ENCODE measurements at regions not wholly inside any gene's neighbourhood (a gene's known extent, or its start where the extent isn't known, plus 50 kb on each side); places are given as distances from the start of the nearest gene placed in this dataset.

- TF ChIP-seq POLR2A (IDR thresholded peaks at IDR 0.05) (no peak), CTCF (IDR thresholded peaks at IDR 0.05) (no peak)
- no peaks in the 10 kb centered on the region for H3K36me3 ChIP-seq
- WGBS, 4 donors, result 32 to 45% (median 40%) methylated on average over 2 of the region's 2 CpGs
- DNase-seq, result no peak
- no peak overlapping the region for H3K4me3 ChIP-seq
- H3K4me1 ChIP-seq, result no peaks in the 10 kb centered on the region
- no peak overlapping the region for H3K27ac ChIP-seq
- peaks cover 0 to 37% (median 13%) of the 10 kb centered on the region in 9 donors for H3K27me3 ChIP-seq
- H3K9me3 ChIP-seq, result peaks cover 0 to 32% (median 6%) of the 10 kb centered on the region in 12 donors
- intact Hi-C loops (cut with DNase I), result no loop called here
- no peak for ATAC-seq
Measured at GRCh38 chr7:128145191-128145590, 95.9 kb upstream of the LEP start.

GRCh38 chr7:128146052-128146451 lies 95.0 kb upstream of the LEP start:
- 58 to 83% (median 74%) methylated on average over 4 of the region's 4 CpGs for WGBS, 4 donors
- DNase-seq (no peak), ATAC-seq (no peak)
- Histone ChIP-seq H3K9me3 (peaks cover 0 to 24% (median 6%) of the 10 kb centered on the region in 12 donors), H3K27ac (no peak overlapping the region), H3K4me1 (no peaks in the 10 kb centered on the region), H3K27me3 (peaks cover 0 to 46% (median 21%) of the 10 kb centered on the region in 9 donors), H3K36me3 (no peaks in the 10 kb centered on the region), H3K4me3 (no peak overlapping the region)
- no peak for TF ChIP-seq POLR2A (IDR thresholded peaks at IDR 0.05)
- TF ChIP-seq CTCF (IDR thresholded peaks at IDR 0.05), result no peak
- intact Hi-C loops (cut with DNase I), result no loop called here

DNA sequence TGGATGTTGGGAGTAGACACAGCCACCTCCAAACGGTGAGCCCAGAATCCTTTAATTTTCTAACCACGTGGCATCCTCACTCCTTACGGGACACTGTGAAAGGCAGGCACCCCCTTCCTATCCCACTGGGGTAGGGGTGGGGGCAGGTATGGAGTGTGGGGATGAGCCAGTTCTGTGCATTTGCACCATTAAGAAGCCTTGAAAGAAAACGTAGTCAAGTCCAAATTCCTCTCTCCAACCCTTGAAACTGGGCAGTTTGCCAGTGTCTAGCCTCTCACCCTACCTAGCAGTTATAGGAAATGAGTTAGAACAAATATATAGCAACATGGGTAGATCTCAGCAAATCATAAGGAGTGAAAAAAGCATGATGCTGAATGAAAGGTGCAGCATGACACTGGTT lies 92.4 kb upstream of the LEP start:
- no peak for ATAC-seq
- Histone ChIP-seq H3K27me3 (peaks cover 0 to 45% (median 21%) of the 10 kb centered on the region in 9 donors), H3K4me3 (no peak overlapping the region), H3K36me3 (no peaks in the 10 kb centered on the region), H3K4me1 (no peaks in the 10 kb centered on the region), H3K27ac (no peak overlapping the region), H3K9me3 (peaks cover 0 to 12% (median 2%) of the 10 kb centered on the region in 12 donors)
- WGBS, 4 donors, result 42 to 58% (median 49%) methylated on average over 4 of the region's 4 CpGs
- TF ChIP-seq POLR2A (IDR thresholded peaks at IDR 0.05), result no peak
- no peak for TF ChIP-seq CTCF (IDR thresholded peaks at IDR 0.05)
- intact Hi-C loops (cut with DNase I), result no loop called here
- DNase-seq, result no peak

GRCh38 chr7:128150223-128150865 lies 90.7 kb upstream of the LEP start:
- no peaks in the 10 kb centered on the region for H3K4me1 ChIP-seq
- TF ChIP-seq CTCF (IDR thresholded peaks at IDR 0.05), result no peak
- TF ChIP-seq POLR2A (IDR thresholded peaks at IDR 0.05), result no peak
- no peak overlapping the region for H3K27ac ChIP-seq
- DNase-seq (no peak), ATAC-seq (no peak)
- no peaks in the 10 kb centered on the region for H3K9me3 ChIP-seq
- no peaks in the 10 kb centered on the region for H3K36me3 ChIP-seq
- intact Hi-C loops (cut with DNase I), result no loop called here
- peaks cover 0 to 41% (median 19%) of the 10 kb centered on the region in 9 donors for H3K27me3 ChIP-seq
- 78 to 84% (median 82%) methylated on average over 7 of the region's 7 CpGs for WGBS, 4 donors
- H3K4me3 ChIP-seq, result no peak overlapping the region

Data from heart left ventricle (tissue), 16 donors.